Loucy (cell line): ENCODE measurements at regions not wholly inside any gene's neighbourhood (a gene's known extent, or its start where the extent isn't known, plus 50 kb on each side); places are given as distances from the start of the nearest gene placed in this dataset.

Source experiments
- EZH2phosphoT487 ChIP-seq: fragments of 200-600 bp; IDR thresholded peaks from 2 replicates; pipeline ENCODE4 v1.6.1; 2018; ENCODE audit warnings: antibody characterized with exemption, mild to moderate bottlenecking, moderate library complexity, borderline replicate concordance
- TF ChIP-seq, protein P1 (sequence below): fragments of 200-600 bp; sonication (generic); conservative IDR thresholded peaks from 2 replicates; pipeline ENCODE4 v1.5.1; 2014; ENCODE audit warnings: mild to moderate bottlenecking, antibody characterized with exemption, low read length

DNA sequence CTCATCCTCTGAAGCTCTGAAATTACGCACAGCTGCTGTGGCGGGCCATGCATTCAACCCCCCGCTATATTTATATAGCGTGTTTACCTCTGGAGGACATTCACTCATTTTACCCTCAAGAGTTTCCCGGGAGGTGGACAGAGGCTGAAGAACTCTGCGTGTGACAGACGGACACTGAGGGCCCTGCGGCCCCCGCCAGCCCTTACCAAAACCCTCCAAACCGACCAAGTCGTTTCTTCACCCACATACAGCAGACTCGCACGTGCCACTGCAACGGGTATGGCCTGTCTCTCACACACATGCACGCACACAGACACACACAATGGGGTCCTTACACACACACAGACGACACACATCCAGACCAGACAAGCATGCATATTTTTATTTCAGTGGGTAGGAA lies 216.4 kb upstream of the FOXF1 start:
- TF ChIP-seq, protein P1, sequence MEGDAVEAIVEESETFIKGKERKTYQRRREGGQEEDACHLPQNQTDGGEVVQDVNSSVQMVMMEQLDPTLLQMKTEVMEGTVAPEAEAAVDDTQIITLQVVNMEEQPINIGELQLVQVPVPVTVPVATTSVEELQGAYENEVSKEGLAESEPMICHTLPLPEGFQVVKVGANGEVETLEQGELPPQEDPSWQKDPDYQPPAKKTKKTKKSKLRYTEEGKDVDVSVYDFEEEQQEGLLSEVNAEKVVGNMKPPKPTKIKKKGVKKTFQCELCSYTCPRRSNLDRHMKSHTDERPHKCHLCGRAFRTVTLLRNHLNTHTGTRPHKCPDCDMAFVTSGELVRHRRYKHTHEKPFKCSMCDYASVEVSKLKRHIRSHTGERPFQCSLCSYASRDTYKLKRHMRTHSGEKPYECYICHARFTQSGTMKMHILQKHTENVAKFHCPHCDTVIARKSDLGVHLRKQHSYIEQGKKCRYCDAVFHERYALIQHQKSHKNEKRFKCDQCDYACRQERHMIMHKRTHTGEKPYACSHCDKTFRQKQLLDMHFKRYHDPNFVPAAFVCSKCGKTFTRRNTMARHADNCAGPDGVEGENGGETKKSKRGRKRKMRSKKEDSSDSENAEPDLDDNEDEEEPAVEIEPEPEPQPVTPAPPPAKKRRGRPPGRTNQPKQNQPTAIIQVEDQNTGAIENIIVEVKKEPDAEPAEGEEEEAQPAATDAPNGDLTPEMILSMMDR = no peak
- no peak for TF ChIP-seq EZH2phosphoT487
